ENCODE measurements at regions not wholly inside any gene's neighbourhood (a gene's known extent, or its start where the extent isn't known, plus 50 kb on each side); places are given as distances from the start of the nearest gene placed in this dataset.

DNA sequence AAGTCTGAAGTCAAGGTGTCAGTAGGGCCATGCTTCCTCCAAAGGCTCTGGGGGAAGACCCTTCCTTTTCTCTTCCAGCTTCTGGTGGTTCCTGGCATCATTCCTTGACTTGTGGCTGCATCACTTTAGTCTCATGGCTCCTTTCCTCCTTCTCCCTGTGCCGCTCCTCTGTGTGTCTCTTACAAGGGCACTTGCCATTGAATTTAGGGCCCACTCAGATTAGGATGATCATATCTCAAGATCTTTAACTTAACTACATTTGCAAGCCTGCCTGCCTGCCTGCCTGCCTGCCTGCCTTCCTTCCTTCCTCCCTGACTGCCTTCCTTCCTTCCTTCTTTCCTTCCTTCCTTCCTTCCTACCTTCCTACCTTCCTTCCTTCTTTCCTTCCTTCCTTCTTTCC, 89.7 kb upstream of the MPHOSPH6 start:
- TF ChIP-seq POU6F1 (CRISPR knock-in tag; IDR thresholded peaks at IDR 0.05; ENCODE audit: borderline replicate concordance, low read depth): no peak
- TF ChIP-seq, protein P1, sequence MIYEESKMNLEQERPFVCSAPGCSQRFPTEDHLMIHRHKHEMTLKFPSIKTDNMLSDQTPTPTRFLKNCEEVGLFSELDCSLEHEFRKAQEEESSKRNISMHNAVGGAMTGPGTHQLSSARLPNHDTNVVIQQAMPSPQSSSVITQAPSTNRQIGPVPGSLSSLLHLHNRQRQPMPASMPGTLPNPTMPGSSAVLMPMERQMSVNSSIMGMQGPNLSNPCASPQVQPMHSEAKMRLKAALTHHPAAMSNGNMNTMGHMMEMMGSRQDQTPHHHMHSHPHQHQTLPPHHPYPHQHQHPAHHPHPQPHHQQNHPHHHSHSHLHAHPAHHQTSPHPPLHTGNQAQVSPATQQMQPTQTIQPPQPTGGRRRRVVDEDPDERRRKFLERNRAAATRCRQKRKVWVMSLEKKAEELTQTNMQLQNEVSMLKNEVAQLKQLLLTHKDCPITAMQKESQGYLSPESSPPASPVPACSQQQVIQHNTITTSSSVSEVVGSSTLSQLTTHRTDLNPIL (CRISPR knock-in tag; IDR thresholded peaks at IDR 0.05; ENCODE audit: low read depth): no peak
- TF ChIP-seq ISL1 (CRISPR knock-in tag; IDR thresholded peaks at IDR 0.05): no peak
- no peak for TF ChIP-seq OSR1 (CRISPR knock-in tag; IDR thresholded peaks at IDR 0.05)
- TF ChIP-seq ZFP30 (CRISPR knock-in tag; IDR thresholded peaks at IDR 0.05): no peak
- no peak for TF ChIP-seq PPARA (CRISPR knock-in tag; IDR thresholded peaks at IDR 0.05; ENCODE audit: borderline replicate concordance)
- no peak for TF ChIP-seq RARB (CRISPR knock-in tag; IDR thresholded peaks at IDR 0.05)
- no peak for TF ChIP-seq CSRNP3 (CRISPR knock-in tag; IDR thresholded peaks at IDR 0.05)
- no peak for TF ChIP-seq PATZ1 (CRISPR knock-in tag; IDR thresholded peaks at IDR 0.05; ENCODE audit: borderline replicate concordance)
- TF ChIP-seq GLIS3 (CRISPR knock-in tag; IDR thresholded peaks at IDR 0.05): no peak
- no peak for TF ChIP-seq CSDC2 (CRISPR knock-in tag; IDR thresholded peaks at IDR 0.05)
- TF ChIP-seq SNAI2 (CRISPR knock-in tag; IDR thresholded peaks at IDR 0.05): no peak
- no peak for TF ChIP-seq BACH2 (CRISPR knock-in tag; IDR thresholded peaks at IDR 0.05; ENCODE audit: borderline replicate concordance)
- TF ChIP-seq ZC3H10 (CRISPR knock-in tag; IDR thresholded peaks at IDR 0.05): no peak
- TF ChIP-seq ARNTL (CRISPR knock-in tag; IDR thresholded peaks at IDR 0.05; ENCODE audit: borderline replicate concordance, low read depth): no peak
- no peak for TF ChIP-seq TCF4 (CRISPR knock-in tag; IDR thresholded peaks at IDR 0.05; ENCODE audit: borderline replicate concordance)
- no peak for TF ChIP-seq ZNF70 (CRISPR knock-in tag; IDR thresholded peaks at IDR 0.05)

DNA sequence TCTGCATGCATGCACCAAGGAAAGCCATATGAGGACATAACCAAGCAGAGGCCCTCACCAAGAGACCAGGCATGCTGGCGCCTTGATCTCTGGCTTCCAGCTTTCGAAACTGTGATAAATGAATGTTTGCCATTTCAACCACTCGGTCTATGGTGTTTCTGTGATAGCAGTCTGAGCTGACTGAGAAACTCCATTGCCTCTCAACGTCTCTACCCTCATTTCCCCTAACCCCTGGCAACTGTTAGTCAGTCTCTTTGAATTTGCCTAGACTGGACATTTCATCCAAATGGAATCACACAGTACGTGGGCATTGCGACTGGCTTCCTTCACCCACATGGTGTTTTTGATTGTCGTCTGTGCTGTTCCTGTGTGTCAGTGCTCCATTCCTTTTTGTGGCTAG, 88.0 kb upstream of the MPHOSPH6 start:
- TF ChIP-seq ZFP3 (CRISPR knock-in tag; IDR thresholded peaks at IDR 0.05) (no peak), TCF4 (CRISPR knock-in tag; IDR thresholded peaks at IDR 0.05; ENCODE audit: borderline replicate concordance) (no peak), OSR1 (CRISPR knock-in tag; IDR thresholded peaks at IDR 0.05) (no peak), TSHZ2 (CRISPR knock-in tag; IDR thresholded peaks at IDR 0.05) (no peak), GLIS3 (CRISPR knock-in tag; IDR thresholded peaks at IDR 0.05) (no peak), PATZ1 (CRISPR knock-in tag; IDR thresholded peaks at IDR 0.05; ENCODE audit: borderline replicate concordance) (no peak), CSDC2 (CRISPR knock-in tag; IDR thresholded peaks at IDR 0.05) (no peak), ZNF565 (CRISPR knock-in tag; conservative IDR thresholded peaks at IDR 0.05; ENCODE audit: low read depth) (no peak), ZNF70 (CRISPR knock-in tag; IDR thresholded peaks at IDR 0.05) (no peak), RARB (CRISPR knock-in tag; IDR thresholded peaks at IDR 0.05) (no peak), TOX (CRISPR knock-in tag; IDR thresholded peaks at IDR 0.05; ENCODE audit: borderline replicate concordance) (no peak), ARNTL (CRISPR knock-in tag; IDR thresholded peaks at IDR 0.05; ENCODE audit: borderline replicate concordance, low read depth) (no peak)
- TF ChIP-seq, protein P1 (CRISPR knock-in tag; IDR thresholded peaks at IDR 0.05; ENCODE audit: low read depth): no peak
- ATAC-seq: no peak

More for the DNA sequence above, 89.7 kb upstream of the MPHOSPH6 start:
- no peak for ATAC-seq

Data from SK-N-SH treated with all-trans-retinoic acid at 6 μM for 48 hours (cell line).